ENCODE measurements at regions not wholly inside any gene's neighbourhood (a gene's known extent, or its start where the extent isn't known, plus 50 kb on each side); places are given as distances from the start of the nearest gene placed in this dataset.

DNA sequence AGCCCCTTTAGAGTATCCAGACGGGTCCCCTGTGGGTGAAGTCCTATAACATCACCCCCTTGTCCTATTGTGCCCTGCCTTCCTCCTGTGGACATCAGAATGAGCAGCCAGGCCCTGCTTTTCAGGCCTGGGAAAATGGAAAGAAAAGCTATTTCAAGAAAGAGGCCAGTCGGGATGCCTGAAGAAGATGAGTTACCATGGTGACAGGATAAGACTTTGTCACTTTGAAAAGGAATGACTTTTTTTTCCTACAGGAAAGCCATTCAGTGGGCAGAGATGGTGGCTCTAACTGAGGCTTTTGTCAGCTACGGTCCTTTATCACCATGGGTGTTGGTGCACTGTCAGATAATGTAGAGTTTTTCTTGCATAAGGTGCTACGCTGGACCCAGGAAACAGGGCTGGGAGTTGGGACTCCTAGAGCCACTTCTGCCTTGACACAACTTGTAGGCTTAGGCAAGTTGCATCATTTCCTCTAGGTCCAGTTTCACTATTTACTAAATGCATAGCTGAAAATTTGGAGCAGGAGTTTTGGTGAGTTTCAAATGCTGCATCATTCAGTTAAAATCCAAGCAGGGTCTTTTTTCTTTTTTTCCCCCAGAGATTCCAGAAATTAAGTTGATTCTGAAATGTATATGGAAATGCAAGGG lies 179.0 kb upstream of the ADRA1D start:
- ChIA-PET RAD21 (ENCODE audit: low non-redundant PET in 1 of 2, low total read pairs in 2 of 2, uncharacterized antibody in 2 of 2, unreplicated experiment in 2 of 2) (no interaction called here), CTCF (no interaction called here), POLR2A (no interaction called here)
- no peak for ATAC-seq
- Histone ChIP-seq H3K27ac (ENCODE audit: low read depth, low read length) (no peak overlapping the region), H3K9me3 (ENCODE audit: control insufficient read depth in 1 of 2, insufficient read depth in 1 of 2, low read depth in 1 of 2, low read length in 2 of 2) (no peaks in the 10 kb centered on the region), H3K4me2 (ENCODE audit: low read length) (no peak overlapping the region), H3K79me2 (ENCODE audit: insufficient read depth, low read length) (no peaks in the 10 kb centered on the region), H2AFZ (ENCODE audit: low read depth, low read length, poor library complexity, severe bottlenecking) (no peak overlapping the region), H3K27me3 (ENCODE audit: insufficient read depth, low read length) (no peaks in the 10 kb centered on the region), H3K9me2 (ENCODE audit: insufficient read depth) (no peaks in the 10 kb centered on the region), H3K36me3 (ENCODE audit: control insufficient read depth in 1 of 2, insufficient read depth in 2 of 2, low read length in 2 of 2) (no peaks in the 10 kb centered on the region), H3K4me3 (replicated peaks in 1 of 2; ENCODE audit: low read depth in 1 of 2, low read length in 2 of 2) (no peak overlapping the region), H3K4me1 (ENCODE audit: control insufficient read depth in 1 of 2, insufficient read depth in 2 of 2, low read length in 2 of 2) (no peaks in the 10 kb centered on the region), H4K20me1 (ENCODE audit: insufficient read depth) (no peaks in the 10 kb centered on the region), H3K9ac (ENCODE audit: low read length) (no peak overlapping the region)
- intact Hi-C loops (cut with micrococcal nuclease) = no loop called here
- TF ChIP-seq, protein P1, sequence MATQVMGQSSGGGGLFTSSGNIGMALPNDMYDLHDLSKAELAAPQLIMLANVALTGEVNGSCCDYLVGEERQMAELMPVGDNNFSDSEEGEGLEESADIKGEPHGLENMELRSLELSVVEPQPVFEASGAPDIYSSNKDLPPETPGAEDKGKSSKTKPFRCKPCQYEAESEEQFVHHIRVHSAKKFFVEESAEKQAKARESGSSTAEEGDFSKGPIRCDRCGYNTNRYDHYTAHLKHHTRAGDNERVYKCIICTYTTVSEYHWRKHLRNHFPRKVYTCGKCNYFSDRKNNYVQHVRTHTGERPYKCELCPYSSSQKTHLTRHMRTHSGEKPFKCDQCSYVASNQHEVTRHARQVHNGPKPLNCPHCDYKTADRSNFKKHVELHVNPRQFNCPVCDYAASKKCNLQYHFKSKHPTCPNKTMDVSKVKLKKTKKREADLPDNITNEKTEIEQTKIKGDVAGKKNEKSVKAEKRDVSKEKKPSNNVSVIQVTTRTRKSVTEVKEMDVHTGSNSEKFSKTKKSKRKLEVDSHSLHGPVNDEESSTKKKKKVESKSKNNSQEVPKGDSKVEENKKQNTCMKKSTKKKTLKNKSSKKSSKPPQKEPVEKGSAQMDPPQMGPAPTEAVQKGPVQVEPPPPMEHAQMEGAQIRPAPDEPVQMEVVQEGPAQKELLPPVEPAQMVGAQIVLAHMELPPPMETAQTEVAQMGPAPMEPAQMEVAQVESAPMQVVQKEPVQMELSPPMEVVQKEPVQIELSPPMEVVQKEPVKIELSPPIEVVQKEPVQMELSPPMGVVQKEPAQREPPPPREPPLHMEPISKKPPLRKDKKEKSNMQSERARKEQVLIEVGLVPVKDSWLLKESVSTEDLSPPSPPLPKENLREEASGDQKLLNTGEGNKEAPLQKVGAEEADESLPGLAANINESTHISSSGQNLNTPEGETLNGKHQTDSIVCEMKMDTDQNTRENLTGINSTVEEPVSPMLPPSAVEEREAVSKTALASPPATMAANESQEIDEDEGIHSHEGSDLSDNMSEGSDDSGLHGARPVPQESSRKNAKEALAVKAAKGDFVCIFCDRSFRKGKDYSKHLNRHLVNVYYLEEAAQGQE (IDR thresholded peaks at IDR 0.05; ENCODE audit: low read depth) = no peak
- no peak for TF ChIP-seq EGR1 (IDR thresholded peaks at IDR 0.05; ENCODE audit: low read depth)
- no peak for TF ChIP-seq YY1 (IDR thresholded peaks at IDR 0.05; ENCODE audit: extremely low read depth, insufficient replicate concordance, low read depth, low read length)
- TF ChIP-seq ATF3 (IDR thresholded peaks at IDR 0.05) = no peak
- TF ChIP-seq TCF7L2 (IDR thresholded peaks at IDR 0.05; ENCODE audit: borderline replicate concordance, extremely low read depth, insufficient read depth, insufficient read length) = no peak
- no peak for TF ChIP-seq POLR2AphosphoS5 (IDR thresholded peaks at IDR 0.05; ENCODE audit: low read depth, low read length)
- TF ChIP-seq JUND (IDR thresholded peaks at IDR 0.05) = no peak
- no peak for TF ChIP-seq RAD21 (IDR thresholded peaks at IDR 0.05; ENCODE audit: low read depth)
- no peak for TF ChIP-seq ZFX (IDR thresholded peaks at IDR 0.05)
- no peak for TF ChIP-seq ZBTB33 (IDR thresholded peaks at IDR 0.05; ENCODE audit: extremely low read depth, insufficient replicate concordance, low read length)
- TF ChIP-seq EZH2 (IDR thresholded peaks at IDR 0.05) = no peak
- TF ChIP-seq FOSL1 (IDR thresholded peaks at IDR 0.05; ENCODE audit: low read depth) = no peak
- TF ChIP-seq SRF (IDR thresholded peaks at IDR 0.05; ENCODE audit: low read depth) = no peak
- no peak for TF ChIP-seq EZH2phosphoT487 (IDR thresholded peaks at IDR 0.05; ENCODE audit: borderline replicate concordance)
- no peak for TF ChIP-seq SIN3A (IDR thresholded peaks at IDR 0.05; ENCODE audit: low read depth)
- TF ChIP-seq, protein P2, sequence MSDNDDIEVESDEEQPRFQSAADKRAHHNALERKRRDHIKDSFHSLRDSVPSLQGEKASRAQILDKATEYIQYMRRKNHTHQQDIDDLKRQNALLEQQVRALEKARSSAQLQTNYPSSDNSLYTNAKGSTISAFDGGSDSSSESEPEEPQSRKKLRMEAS (IDR thresholded peaks at IDR 0.05) = no peak
- no peak for TF ChIP-seq CBX3 (IDR thresholded peaks at IDR 0.05; ENCODE audit: low read depth)
- no peak for TF ChIP-seq CTCF (IDR thresholded peaks at IDR 0.05 in 2 of 3, conservative IDR thresholded peaks at IDR 0.05 in 1 of 3; ENCODE audit: borderline replicate concordance in 1 of 3, insufficient read depth in 1 of 3, low read depth in 2 of 3, low read length in 2 of 3)
- TF ChIP-seq CEBPB (IDR thresholded peaks at IDR 0.05; ENCODE audit: low read depth) = no peak
- BruUV-seq (replicated peaks) = no TSS peak
- no peak for DNase-seq (ENCODE audit: low read depth, low spot score)
